ENCODE measurements at regions not wholly inside any gene's neighbourhood (a gene's known extent, or its start where the extent isn't known, plus 50 kb on each side); places are given as distances from the start of the nearest gene placed in this dataset.

GRCh38 chr1:115429241-115429640, 91.2 kb upstream of the NGF start:
- no peak for TF ChIP-seq CTCF (IDR thresholded peaks at IDR 0.05)
- TF ChIP-seq POLR2A (IDR thresholded peaks at IDR 0.05), result no peak

Data from esophagus squamous epithelium (tissue), 4 donors.